ENCODE measurements at regions not wholly inside any gene's neighbourhood (a gene's known extent, or its start where the extent isn't known, plus 50 kb on each side); places are given as distances from the start of the nearest gene placed in this dataset.

- no peak overlapping the region for H3K27ac Mint-ChIP-seq
- Histone ChIP-seq H3K79me2 (replicated peaks; ENCODE audit: insufficient read depth) (no peaks in the 10 kb centered on the region), H3K4me2 (no peak overlapping the region), H4K20me1 (replicated peaks; ENCODE audit: insufficient read depth) (no peaks in the 10 kb centered on the region), H3K36me3 (ENCODE audit: insufficient read depth) (no peaks in the 10 kb centered on the region), H3K4me3 (no peak overlapping the region), H3K27me3 (ENCODE audit: insufficient read depth) (no peaks in the 10 kb centered on the region), H3F3A (replicated peaks; ENCODE audit: low read depth) (no peaks in the 10 kb centered on the region), H3K27ac (ENCODE audit: low read depth) (no peak overlapping the region), H2AFZ (no peak overlapping the region), H3K4me1 (ENCODE audit: insufficient read depth) (no peaks in the 10 kb centered on the region), H3K9me2 (ENCODE audit: insufficient read depth) (0 out of 2 replicates have a peak, but pooled peaks cover 3% of the 10 kb centered on the region)
- no peaks in the 10 kb centered on the region for H3K9me3 Mint-ChIP-seq
- ATAC-seq (no peak), DNase-seq (ENCODE audit: low spot score) (no peak)
- H3K4me1 Mint-ChIP-seq = no peaks in the 10 kb centered on the region
- TF ChIP-seq EZH2phosphoT487 (IDR thresholded peaks at IDR 0.05; ENCODE audit: unreplicated experiment) = no peak
- TF ChIP-seq STAT1 (IDR thresholded peaks at IDR 0.05; ENCODE audit: unreplicated experiment) = no peak
- no peak for TF ChIP-seq ZNF114 (CRISPR knock-in tag; IDR thresholded peaks at IDR 0.05)
- no peak for TF ChIP-seq EZH2 (IDR thresholded peaks at IDR 0.05; ENCODE audit: low read depth, unreplicated experiment)
- TF ChIP-seq REST (IDR thresholded peaks at IDR 0.05; ENCODE audit: unreplicated experiment) = no peak
- no peak for TF ChIP-seq NANOG (IDR thresholded peaks at IDR 0.05; ENCODE audit: borderline replicate concordance)
- TF ChIP-seq CTCF (conservative IDR thresholded peaks at IDR 0.05; ENCODE audit: low read depth in 2 of 2) = no peak
- no peak for TF ChIP-seq ETS1 (IDR thresholded peaks at IDR 0.05)
- TF ChIP-seq ZNF462 (CRISPR knock-in tag; IDR thresholded peaks at IDR 0.05) = no peak
- TF ChIP-seq POLR2AphosphoS5 (IDR thresholded peaks at IDR 0.05; ENCODE audit: low read depth) = no peak
- no peak for TF ChIP-seq CREB1 (CRISPR knock-in tag; IDR thresholded peaks at IDR 0.05; ENCODE audit: low read depth)
- no peak for TF ChIP-seq JUNB (IDR thresholded peaks at IDR 0.05; ENCODE audit: unreplicated experiment)
- no peak overlapping the region for H3K4me3 Mint-ChIP-seq
- no peaks in the 10 kb centered on the region for H3K27me3 Mint-ChIP-seq (ENCODE audit: insufficient read depth, low read depth, poor library complexity)
- no peaks in the 10 kb centered on the region for H3K36me3 Mint-ChIP-seq (ENCODE audit: low read depth)
These were observed 145.4 kb downstream of the QDPR start for GRCh38 chr4:17366496-17366895.

Measured in GM23338 (cell line).